Stromal cell of bone marrow (primary cell): ENCODE measurements at regions not wholly inside any gene's neighbourhood (a gene's known extent, or its start where the extent isn't known, plus 50 kb on each side); places are given as distances from the start of the nearest gene placed in this dataset.
"Not testable (repeated sequence)": the region's sequence is repeated elsewhere in the genome, so short reads cannot be mapped to it uniquely, and the experiment has no call there.

Experiments used
- DNase-seq: peaks from one replicate; pipeline ENCODE4 v3.0.0-alpha.2; 2012; ENCODE audit warnings: low read depth

GRCh38 chr17:68141050-68141449 is 105.5 kb downstream of the KPNA2 start:
- no peak for DNase-seq

GRCh38 chr17:68142595-68142994 is 105.2 kb upstream of the AMZ2 start:
- no peak for DNase-seq

GRCh38 chr17:68143425-68143824 is 104.4 kb upstream of the AMZ2 start:
- DNase-seq: no peak

GRCh38 chr17:68145088-68145487 is 102.8 kb upstream of the AMZ2 start:
- DNase-seq: no peak

GRCh38 chr17:68148936-68149335 is 98.9 kb upstream of the AMZ2 start:
- no peak for DNase-seq

- DNase-seq: no peak
These were observed 95.7 kb upstream of the AMZ2 start for GRCh38 chr17:68152161-68152571.

GRCh38 chr17:68155692-68156091 is 92.2 kb upstream of the AMZ2 start:
- no peak for DNase-seq

GRCh38 chr17:68161644-68162428 is 86.0 kb upstream of the AMZ2 start:
- DNase-seq: no peak

GRCh38 chr17:68168273-68169164 is 79.3 kb upstream of the AMZ2 start:
- DNase-seq: not testable (repeated sequence)

- not testable (repeated sequence) for DNase-seq
These were observed 78.5 kb upstream of the AMZ2 start for GRCh38 chr17:68169165-68169821.

- no peak for DNase-seq
These were observed 78.0 kb upstream of the AMZ2 start for GRCh38 chr17:68169840-68170239.

- DNase-seq: no peak
These were observed 77.6 kb upstream of the AMZ2 start for GRCh38 chr17:68170246-68170645.

GRCh38 chr17:68172461-68172954 is 75.3 kb upstream of the AMZ2 start:
- DNase-seq: peak; percentile 15

GRCh38 chr17:68175416-68175815 is 72.4 kb upstream of the AMZ2 start:
- no peak for DNase-seq

GRCh38 chr17:68175905-68176304 is 71.9 kb upstream of the AMZ2 start:
- no peak for DNase-seq

GRCh38 chr17:68176718-68177117 is 71.1 kb upstream of the AMZ2 start:
- DNase-seq: no peak

- DNase-seq: no peak
These were observed 69.0 kb upstream of the AMZ2 start for GRCh38 chr17:68178831-68179230.

- DNase-seq: no peak
These were observed 68.5 kb upstream of the AMZ2 start for GRCh38 chr17:68179236-68179925.

- no peak for DNase-seq
These were observed 67.9 kb upstream of the AMZ2 start for GRCh38 chr17:68179926-68180285.

GRCh38 chr17:68182011-68182306 is 65.9 kb upstream of the AMZ2 start:
- no peak for DNase-seq

- DNase-seq: no peak
These were observed 64.8 kb upstream of the AMZ2 start for GRCh38 chr17:68182940-68183551.

GRCh38 chr17:68184141-68184571 is 63.7 kb upstream of the AMZ2 start:
- DNase-seq: no peak
